ENCODE measurements at regions not wholly inside any gene's neighbourhood (a gene's known extent, or its start where the extent isn't known, plus 50 kb on each side); places are given as distances from the start of the nearest gene placed in this dataset.
"Not testable (repeated sequence)": the region's sequence is repeated elsewhere in the genome, so short reads cannot be mapped to it uniquely, and the experiment has no call there.

DNA sequence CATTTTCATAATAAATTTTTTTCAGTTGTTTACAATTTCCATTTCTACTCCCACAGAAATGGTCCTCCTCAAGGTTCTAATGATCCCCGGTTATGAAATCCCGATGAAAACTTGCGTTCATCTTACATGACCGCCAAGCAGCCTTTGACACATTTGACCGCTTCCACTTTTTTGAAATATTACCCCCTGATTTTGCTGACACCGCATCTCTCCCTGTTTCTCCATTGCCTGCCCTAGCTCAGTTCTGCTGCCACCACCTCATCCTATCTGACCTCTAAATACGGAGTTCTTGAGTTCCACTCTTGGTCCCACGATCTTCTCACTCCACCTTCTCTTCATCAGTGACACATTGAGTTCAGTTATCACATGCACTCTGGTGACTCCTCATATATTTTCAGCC is 74.1 kb downstream of the SLC35B3 start:
- no peak for DNase-seq

DNA sequence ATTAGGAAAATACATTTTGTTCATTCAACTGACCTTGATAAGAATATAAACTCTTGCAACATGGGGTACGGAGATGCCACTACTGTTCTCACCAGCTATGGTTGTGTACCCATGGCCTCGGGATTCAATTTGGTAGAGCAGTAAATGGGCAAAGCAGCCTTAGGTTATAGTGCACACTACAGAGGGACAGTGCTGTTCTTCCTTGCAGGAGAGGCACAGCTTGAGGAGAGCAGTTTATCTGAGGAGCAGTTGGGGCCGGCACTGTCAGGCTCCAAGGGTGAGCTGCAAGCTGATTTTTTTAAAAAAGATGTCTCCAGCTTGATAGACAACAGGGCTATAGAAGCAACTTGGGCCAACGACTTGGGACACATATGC is 82.4 kb downstream of the SLC35B3 start:
- no peak for DNase-seq

DNA sequence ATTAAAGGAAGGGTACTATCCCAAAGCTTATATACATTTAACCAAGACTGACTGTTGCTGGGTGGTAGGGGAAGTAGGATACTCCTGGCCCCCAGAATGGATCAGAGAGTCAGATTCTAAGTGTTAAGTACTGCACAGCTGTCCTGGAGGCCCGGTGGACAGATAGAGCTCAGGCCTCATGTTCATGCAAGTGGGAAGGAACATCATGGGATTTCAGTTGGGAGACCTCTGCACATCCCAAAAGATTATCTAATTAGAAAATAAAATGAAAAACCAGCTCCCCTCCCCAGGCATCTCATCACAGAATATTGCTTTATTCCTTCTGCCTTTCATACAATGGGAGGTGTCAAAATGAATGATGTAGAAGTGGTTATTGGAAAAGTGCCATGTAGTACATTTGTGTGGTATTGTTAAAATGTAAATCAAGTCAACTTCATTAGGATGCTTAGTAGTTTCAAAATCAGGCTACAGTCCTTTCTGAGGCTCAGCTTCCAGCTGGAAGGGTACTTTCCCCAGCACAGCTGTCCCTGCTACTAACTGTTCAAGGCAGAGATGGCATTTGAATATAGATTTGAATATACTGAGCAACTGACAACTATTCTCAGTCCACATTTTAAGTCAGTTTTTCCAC is 82.9 kb downstream of the SLC35B3 start:
- no peak for DNase-seq

DNA sequence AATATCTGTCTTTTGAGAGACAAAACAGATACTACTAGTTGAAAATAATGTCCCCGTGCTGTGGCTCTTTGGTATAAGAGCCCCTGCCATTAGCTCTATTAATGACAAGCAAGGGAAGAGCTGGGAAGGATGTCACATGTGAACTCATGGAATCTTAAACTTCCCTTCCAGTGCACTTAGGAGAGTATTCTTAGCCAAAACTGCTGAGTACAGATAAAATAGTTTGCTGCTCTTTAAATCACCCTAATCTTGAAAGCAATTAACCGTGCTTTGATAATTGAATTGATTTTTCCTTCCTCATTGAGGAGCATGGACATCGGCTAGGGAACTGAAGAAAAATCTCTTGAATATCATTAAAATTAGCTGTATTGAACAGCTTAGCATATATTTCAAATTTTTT is 91.7 kb downstream of the SLC35B3 start:
- DNase-seq, result no peak

DNA sequence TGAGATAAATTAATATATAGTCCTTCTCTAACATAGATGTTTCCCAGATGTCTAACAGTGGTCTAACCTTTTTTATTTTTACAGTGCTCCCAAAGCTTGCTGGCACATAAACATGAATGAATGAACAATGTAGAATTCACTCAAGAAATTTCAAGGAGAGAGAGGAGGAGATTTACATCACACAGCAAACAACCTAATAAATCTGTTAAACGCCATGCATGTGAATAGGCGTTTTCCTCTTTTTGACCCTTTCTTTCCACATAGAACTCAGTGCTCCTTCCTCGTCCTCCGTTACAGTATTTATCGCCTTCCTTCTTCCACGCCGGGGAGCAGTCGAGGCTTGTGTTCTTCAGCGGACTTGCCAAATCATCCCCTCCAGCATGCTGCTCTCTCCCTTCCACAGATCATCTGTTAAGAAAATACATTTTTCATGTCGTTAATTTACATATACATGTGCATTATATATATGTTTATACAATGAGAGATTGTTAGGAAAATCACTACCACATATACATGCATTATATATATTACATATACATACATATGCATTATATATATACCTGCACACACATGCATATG is 93.0 kb downstream of the SLC35B3 start:
- DNase-seq, result no peak

DNA sequence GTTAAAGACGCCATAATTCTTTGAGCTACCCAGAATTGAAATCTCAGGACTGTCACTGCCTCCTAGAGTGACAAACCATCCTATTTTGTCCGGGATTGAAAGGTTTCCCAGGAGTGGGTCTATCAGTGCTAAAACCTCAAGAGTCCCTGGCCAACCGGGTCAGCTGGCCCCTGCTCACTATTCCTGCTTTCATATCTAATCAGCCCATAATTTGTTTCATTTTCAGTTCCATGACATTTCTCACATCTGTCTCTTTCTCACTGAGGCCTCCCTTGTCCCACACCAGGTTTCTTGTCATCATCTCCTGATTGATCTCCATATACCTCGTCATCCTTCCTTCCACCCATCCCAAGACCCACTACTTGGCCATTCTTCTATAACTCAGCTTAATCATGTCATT is 98.2 kb downstream of the SLC35B3 start:
- no peak for DNase-seq

DNA sequence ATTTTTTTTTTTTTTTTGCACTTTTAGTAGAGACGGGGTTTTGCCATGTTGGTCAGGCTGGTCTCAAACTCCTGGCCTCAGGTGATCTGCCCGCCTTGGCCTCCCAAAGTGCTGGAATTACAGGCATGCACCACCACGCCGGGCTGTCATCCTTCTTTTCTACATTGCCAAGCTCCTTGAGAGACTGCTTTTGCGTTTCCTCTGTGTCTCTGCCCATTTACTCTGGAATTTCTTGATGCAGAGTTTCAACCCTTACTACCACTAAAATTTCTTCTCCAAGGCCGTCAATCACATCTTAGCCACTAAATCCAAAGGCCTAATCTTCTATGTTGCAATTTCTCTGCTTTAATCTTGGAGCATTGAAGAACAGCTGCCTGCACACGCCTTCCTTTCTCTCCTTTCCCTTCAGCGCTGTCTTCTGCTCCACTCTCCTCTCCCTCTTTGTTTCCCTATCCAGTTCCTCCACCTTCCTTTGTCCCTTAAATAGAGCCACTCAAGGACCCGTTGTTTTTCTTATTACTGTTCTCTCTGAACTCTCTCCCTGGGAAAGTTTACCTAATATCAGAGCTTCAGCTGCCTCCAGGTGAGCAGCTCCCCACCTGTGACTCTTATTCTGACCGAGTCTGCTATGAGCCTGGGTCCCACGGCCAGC is 98.8 kb downstream of the SLC35B3 start:
- no peak for DNase-seq

DNA sequence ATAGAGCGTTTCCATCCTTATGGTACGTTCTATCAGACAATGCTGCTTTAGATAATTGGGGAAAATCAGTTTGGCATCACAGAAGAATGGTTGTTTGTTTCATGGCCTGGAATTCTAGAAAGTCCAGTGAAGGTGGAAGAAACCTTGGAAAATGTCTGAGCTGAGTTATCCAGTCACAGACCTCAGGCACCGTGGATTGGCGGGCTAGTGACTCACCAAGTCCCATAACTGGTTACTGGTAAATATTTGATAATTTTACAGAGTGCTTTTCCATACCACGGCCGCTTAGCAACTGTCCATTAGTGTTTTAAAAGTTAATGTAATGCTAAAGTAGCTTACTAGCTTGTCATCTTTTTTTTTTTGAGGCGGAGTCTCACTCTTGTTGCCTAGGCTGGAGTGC is 99.4 kb downstream of the SLC35B3 start:
- no peak for DNase-seq

DNA sequence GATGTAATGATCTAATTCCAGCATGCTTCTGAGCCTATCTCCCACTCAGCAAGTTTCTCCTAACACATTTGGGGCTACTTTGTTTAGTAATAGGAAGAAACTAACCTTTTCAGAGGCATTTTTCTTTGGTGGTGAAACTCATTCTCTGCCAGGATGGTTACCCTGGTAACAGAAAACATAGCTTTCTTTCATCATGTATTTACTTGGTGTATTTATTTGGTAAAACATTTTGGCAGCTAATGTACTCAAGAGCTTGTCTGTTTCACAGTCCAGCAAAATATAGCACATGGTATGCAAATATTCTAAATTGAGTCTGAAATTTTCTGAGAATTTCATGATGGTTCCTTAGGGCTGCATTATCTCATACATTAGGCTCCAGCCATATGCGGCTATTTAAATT is 100.0 kb downstream of the SLC35B3 start:
- no peak for DNase-seq

DNA sequence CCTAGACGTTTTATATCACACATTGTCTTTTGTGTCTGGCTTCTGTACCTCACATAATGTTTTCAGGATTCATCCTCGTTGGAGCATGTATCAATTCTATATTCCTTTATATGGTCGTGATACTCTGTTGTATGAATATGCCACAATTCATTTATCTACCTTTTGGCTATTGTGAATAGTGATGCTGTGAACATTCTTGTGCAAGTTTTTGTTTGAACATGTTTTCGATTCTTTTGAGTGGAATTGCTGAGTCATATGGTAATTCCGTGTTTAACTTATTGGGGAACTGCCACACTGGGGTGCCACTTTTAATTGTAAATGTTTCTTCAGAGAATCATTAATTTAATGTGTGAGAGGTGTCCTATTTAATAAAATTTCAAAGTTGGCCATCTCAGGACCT is 101.2 kb downstream of the SLC35B3 start:
- DNase-seq, result no peak

DNA sequence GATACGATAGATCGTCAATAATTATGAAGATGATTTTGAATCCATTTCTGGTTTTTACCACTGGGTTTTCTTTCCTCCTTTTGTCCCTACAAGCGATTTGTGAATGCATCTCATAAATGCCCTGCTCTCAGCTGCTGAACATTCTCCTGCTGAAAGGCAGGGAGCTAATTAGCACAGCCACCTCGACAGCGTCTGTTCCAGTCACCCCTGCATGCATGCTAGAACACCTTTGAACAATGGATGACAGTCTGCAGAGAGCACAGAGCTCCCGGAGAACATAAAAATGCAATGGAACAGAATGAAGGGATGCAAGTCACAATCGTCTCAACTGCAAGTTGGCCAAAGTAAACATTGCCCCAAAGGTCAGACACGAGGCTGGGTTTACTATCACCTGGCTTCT is 105.8 kb downstream of the SLC35B3 start:
- no peak for DNase-seq

DNA sequence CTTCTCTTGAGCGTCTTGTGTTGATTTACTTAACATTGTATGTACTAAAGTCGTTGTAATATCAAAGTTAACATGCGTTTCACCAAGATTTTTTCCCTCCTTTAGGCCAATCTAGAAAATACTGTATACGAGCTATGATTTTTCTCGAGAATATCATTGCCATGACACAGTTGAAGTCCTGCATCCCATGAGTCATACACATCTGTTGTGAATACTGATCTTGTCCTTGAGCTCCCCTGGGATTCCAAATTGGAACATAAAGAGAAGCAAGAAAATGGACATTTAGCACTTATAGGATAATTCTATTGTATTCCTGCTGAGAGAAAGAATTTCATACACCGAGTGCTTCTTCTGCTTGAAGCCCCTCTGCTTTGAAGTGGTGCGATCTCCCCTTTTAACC is 109.6 kb downstream of the SLC35B3 start:
- DNase-seq, result peak; percentile 2

DNA sequence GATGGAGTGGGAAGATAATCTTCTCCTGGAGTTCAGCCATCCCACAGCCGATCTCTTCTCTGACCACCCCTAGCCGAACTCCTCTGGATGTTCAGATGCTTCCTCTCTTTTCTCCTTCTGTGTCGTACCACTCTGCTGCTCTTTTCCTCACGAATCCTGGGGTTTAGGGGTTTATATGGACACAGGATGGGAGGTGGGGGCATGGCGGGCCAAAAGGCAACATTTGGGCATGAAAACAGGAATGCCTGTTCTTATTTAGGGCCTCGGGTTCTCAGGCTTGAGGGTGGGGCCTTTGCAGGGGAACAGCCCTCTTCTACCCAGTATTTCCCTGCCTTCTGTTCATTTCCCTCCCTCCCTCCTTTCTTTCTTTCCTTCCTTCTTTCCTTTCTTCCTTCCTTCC is 112.7 kb downstream of the SLC35B3 start:
- no peak for DNase-seq

DNA sequence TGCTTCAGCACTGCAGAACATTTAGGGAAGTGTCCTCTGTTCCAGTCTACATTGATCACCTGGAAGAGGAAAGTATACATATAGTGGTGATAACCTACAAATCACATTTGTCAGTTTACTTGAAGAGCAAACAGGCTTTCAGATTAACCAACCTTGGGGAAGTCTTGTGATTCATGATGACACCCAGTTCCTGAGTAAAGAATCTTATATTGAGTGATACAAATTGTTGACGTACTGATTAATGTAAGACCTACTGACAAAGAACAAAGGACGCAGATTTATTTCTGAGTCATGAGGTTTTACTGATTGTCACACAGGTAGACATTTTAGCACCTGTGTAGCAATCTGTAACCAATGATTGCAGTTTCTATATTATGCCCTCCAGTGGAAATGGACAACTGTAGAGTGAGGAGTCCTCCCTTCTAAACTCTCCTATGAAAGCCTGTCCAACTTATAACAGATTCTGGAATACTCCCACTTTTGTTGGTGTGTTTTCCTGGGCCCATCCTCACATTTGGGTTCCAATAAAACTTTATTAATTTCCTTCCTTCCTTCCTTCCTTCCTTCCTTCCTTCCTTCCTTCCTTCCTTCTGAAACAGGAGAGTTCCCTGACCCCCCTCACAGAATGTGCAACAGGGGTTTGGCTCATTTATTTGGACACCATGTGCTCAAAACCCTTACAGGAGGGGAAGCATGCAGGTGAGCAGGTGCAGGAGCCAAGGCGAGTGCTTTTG is 113.5 kb downstream of the SLC35B3 start:
- no peak for DNase-seq

DNA sequence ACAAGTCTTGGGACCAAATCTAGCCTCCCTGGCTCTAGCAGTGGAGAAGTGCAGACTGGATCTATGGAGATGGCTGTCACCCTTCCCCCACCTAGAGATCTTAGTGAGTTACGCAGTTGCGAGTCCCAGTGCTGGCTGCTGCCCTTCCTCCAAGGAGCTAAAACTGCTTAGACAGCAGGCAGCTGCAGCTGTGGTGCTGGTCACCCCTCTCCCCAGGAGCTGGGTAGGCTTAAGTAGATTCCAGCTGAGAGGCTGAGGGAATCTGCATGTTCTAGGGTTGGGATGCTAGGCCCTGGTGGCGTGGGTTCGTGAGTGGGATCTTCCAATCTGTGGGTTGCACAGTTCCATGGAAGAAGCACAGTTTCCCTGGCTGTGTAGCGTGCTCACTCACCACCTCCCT is 120.2 kb downstream of the SLC35B3 start:
- DNase-seq, result no peak

DNA sequence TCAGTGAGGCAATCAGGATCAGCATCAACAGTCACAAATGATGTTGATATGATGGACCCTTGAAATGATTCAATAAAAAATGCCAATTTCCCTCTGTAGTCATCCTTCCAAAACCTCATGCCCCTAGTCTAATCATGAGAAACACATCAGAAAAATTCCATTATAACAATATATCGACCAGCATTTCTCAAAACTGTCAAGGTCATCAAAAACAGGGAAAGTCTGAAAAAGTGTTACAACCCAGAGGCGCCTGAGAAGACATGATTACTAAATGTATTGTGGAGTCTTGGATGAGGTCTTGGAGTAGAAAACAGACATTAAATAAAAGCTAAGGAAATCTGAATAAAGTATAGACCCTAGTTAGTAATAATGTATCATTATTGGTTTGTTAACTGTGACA is 133.8 kb downstream of the SLC35B3 start:
- DNase-seq, result no peak

DNA sequence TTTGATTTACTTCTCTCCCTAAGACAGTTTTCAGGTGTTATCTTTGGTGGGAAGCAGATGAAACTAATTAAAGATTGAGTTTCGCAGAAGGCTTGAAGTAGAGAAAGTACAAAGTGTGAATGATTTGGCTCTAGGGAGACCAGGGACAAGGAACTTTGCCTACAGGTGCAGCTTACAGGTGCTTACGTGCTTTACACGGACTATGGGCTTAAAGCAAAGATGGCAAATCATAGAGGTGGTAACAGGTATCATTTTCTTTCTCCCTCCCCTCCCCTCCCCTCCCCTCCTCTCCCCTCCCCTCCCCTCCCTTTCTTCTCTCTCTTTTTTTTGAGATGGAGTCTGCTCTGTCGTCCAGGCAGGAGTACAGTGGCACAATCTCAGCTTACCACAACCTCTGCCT is 136.3 kb downstream of the SLC35B3 start:
- DNase-seq, result no peak

DNA sequence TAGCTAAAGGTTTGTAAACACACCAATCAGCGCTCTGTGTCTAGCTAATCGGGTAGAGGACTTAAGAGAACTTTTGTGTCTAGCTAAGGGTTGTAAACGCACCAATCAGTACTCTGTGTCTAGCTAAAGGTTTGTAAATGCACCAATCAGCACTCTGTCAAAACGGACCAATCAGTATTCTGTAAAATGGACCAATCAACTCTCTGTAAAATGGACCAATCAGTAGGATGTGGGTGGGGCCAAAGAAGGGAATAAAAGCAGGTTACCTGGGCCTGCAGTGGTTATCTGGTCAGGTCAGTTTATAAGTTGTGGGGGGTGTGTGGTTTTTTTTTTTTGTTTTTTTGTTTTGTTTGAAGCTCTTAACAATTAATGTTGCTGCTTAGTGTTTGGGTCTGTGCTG is 152.4 kb downstream of the SLC35B3 start:
- not testable (repeated sequence) for DNase-seq

DNA sequence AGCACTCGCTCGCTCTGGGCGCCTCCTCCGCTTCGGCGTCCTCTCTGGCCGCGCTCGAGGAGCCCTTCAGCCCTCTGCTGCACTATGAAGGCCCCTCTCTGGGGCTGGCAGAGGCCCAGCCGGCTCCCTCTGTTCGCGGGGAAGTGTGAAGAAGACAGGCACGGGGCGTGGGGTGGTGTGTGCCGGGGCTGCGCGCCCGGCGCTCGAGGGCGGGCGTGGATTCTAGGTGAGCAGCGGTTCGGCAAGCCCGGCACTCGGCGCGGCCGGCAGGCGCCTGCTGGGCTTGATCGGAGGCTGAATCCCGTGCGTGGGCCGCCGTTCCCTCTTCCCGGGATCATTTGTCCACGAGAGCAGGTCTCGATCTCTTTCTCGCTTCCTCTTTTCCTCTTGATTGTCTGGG is 153.0 kb downstream of the SLC35B3 start:
- no peak for DNase-seq

DNA sequence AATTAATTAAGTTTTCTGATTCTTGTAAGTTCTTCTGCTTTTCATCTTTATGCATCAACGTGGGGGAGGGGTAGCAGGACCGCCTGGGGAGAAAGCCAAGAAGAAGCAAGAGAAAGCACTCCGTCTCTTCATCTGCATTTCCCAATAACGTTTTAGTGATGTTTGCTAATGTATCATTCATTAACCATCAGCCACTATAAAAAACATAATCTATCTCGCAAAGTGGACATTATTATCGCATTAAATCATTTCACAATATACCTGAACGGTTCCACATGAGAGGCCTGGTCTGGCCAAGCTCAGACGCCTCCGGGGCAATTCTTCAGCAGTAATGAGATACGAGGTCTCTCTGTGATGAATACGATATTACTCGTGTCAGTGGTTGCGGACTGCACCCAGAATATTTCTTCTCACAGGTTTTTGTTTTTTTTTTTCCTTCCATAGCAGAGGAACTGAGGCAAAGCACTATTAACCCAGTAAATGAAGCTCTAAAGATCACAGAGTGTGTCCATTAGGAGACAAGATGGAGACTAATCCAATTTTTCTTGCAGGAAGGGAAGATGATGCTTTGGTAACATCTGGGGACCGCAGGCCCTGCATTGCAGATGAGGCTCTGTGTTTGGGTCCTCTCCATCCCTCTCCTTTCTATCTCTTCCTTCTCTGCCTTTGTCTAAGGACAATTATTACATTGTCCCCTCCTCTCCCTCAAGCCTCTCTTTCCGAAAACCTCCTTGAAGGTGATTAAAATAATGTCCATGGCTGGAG is 156.1 kb downstream of the SLC35B3 start:
- DNase-seq, result no peak

DNA sequence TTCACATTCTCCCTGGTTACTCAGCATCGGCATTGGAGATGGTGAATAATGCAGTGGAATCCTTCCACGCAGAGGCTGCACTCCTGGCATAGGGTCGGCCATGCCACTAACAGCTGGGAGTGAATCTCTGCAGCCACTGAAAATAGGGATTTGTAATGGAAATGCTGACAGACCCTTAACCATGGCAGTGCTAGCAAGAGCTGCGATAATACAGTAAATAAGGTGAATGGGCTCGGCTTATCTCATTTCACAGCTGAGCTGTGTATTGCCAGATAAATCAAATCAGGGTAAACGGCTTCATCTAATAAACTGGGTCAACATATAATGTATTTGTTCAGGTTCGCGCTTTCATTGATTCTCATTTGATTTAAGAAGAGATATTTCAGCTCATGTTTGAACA is 156.8 kb downstream of the SLC35B3 start:
- DNase-seq, result no peak

DNA sequence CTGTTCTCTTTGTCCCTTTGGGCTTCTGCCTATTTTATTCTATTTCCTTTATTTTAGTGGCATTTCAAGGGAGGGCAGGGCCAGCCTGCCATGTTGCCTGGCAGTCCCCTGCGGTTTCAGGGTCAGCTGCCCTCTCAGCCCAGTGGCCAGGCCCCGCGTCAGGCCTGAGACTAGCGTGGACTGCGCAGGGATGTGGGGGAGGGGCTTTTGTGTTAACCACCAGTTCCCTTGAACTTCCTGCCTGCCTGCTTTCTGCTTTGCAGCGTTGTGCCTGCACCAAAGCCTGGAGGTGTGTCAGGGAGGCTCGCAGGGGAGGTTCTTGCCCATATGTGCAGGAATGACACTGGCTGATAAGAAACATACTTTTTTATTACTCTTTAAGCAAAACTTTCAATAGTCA is 157.6 kb downstream of the SLC35B3 start:
- DNase-seq, result no peak

DNA sequence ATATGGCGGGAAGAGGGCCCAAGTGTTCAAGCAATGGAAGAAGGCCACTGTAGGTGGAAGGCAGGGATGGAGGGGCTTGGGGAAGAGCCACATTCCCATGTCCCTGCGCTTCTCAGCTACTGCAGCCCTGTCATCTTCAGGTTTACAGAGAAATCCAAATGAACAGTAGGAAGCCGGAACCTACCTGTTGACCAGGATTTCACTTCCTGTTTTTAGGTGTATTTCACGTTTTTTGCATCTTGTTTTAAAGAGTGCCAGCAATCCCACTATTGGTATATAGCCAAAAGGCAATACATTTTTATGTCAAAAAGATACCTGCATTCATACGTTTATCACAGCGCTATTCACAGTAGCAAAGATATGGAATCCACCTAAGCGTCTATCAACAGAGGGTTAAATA is 159.2 kb downstream of the SLC35B3 start:
- DNase-seq, result no peak
